Limb (tissue), 2 donors: ENCODE measurements at regions not wholly inside any gene's neighbourhood (a gene's known extent, or its start where the extent isn't known, plus 50 kb on each side); places are given as distances from the start of the nearest gene placed in this dataset.
"Not testable (repeated sequence)": the region's sequence is repeated elsewhere in the genome, so short reads cannot be mapped to it uniquely, and the experiment has no call there.

Experiments used
- DNase-seq, 2 donors: peaks; one replicate each; pipeline ENCODE4 v3.0.0-alpha.2; 2016; ENCODE audit errors: extremely low spot score in 2 of 2

DNA sequence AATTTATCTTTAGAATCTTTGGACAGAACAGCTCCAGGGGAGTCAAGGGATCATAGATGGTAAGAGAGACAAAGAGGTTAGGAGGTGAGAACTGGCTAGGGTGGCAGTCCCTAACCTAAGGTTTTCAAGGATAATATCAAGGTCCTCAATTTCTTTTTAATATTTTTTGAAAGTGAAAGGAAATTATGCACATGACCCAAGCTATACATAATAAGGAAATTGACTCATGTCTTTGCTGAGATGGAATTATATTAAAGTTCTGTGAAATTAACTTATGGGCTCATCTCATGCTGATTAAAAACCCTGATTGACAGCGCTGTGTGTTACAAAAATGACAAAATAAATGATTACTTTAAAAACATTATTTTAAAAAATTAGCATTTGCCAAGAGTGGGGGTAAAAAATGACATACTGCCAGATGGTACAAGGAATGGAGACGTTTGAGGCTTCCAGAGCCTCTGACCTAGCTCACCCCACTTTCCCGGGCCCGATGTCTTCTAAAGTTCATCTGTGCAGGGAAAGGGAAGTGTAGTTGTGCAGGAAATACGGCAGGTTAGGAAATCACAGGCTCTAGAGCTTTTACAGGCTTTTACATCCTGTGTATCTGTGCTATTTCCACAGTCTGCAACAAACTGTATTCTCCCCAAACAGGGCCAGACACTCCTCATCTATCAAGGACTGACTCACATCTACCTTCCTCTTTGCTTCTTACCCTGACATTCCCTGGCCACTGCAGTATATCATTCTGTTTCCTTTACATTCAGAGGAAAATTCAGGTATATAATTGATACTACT, 185.6 kb upstream of the PRSS58 start:
- no peak for DNase-seq

DNA sequence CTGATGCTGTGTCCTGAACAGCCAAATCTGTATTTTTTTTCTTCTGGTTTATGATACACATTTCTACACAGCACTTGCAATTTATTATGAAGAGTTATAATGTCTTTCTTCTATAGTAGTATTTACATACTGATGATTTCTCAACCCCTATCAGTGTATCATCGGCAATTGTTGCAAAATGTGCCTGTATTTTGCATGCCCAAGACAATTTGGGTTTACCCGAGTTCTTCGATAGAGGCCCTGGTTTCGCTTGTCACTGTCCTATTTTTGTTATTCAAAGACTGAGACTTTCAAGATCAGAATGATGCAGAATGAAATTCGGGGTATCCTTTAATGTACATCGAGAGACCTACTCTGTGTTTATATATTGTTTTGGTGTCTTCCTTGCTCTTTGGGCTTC, 184.5 kb upstream of the PRSS58 start:
- DNase-seq, result no peak

DNA sequence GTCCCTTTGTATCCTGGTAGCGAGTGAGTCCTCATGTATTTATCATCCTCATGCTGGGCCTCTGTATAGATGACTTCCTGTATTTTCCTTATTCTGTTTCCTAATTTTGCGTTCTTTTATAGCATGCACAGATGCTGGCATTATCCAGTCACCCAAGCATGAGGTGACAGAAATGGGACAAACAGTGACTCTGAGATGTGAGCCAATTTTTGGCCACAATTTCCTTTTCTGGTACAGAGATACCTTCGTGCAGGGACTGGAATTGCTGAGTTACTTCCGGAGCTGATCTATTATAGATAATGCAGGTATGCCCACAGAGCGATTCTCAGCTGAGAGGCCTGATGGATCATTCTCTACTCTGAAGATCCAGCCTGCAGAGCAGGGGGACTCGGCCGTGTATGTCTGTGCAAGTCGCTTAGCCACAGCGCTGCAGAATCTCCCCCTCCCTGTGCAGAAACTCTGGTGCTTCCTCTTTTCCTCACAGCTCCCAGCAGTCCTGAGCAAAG, 183.1 kb upstream of the PRSS58 start:
- no peak for DNase-seq

DNA sequence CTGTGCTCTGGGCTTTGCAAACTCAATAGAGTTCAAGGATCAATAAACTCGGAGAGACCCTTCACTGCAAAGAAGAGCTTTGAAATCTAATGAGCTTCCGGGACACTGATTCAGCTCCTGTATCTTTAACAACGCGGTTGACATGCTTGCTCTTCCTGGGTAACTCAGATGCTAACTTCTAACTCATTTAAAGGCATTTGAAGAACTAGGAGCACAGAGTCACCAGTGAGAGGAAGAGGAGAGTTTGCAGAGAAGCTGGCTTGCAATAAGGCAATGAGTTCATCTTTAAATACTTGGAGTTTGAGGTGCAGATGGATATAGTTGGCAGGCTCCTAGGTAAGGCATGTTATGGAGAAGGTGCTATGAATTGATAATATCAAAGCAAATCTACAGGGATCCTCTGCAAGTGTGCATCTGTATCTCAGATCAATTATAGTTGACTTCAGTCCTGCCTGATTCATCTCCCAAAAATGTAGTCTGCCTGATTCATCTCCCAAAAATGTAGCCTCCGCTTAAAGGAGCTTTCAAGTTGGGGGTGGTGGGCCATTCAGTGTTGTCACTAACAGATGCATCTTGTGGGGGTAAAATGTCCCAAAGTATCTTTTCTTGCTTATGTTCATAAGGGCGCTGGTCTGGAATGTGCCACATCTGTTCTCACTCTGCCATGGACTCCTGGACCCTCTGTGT, 182.5 kb upstream of the PRSS58 start:
- no peak for DNase-seq

GRCh38 chr7:142439739-142440138, 181.9 kb upstream of the PRSS58 start:
- DNase-seq, result no peak

GRCh38 chr7:142438923-142439515, 181.2 kb upstream of the PRSS58 start:
- DNase-seq, result no peak

DNA sequence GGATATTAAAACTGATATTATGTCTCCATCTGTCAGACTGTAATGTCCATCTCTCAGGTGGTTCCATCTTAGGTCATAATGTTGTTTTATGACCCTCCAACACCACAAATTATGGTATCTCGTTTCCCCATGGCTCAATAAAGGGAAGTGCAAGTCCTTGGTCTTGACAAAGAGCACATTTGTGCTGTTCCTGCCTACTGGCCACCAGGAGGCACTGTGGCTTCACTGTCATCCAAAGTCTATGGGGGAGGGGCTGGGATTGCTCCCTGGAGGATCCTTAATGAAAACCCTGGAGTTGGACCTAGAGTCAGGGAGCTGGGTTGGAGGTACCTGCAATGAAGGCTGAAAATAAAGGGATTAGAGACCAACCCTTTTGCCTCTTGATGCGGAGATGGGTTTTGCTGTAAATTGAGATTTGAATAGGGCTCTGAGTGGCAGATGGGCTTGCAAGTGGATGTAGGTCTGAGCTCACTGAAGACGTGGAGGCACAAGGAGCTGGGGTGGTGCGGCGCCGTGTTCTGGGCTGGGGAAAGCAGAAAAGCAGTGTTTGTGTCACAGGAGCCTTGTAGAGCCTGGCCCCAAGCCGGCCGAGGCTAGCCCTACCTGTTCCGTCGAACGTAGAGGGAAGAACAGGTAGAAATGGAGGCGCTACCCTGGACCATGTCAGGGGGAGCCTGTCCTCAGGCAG, 180.5 kb upstream of the PRSS58 start:
- DNase-seq, result no peak

- DNase-seq, result no peak
These were observed 179.9 kb upstream of the PRSS58 start for GRCh38 chr7:142437741-142438140.

DNA sequence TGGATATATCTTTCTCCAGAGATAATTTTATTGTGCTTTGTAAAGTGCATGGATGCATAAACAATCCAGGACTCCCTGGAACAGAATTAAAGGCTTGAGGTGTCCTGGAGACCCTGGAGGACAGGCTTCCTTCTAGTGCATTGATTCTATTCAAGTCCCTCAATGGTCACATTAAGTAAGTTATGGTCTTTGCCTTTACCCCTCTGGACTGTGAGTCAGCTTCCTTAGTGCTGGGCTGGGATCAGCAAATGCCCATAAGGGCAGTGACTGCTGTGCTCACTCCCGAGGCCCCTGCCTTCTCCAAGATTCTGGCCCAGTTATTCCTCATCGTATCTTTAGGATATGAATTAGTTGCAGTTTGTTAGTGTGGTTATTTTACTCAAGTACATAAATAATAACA, 178.7 kb upstream of the PRSS58 start:
- DNase-seq, result no peak

DNA sequence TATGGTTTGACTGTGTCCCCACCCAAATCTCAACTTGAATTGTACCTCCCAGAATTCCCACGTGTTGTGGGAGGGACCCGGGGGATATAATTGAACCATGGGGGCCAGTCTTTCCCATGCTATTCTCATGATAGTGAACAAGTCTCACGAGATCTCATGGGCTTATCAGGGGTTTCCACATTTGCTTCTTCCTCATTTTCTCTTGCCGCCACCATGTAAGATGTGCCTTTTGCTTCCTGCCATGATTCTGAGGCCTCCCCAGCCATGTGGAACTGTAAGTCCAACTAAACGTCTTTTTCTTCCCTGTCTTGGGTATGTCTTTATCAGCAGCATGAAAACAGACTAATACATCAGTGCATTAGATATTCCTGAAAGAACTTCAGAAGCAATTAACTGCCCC, 177.7 kb upstream of the PRSS58 start:
- not testable (repeated sequence) for DNase-seq

DNA sequence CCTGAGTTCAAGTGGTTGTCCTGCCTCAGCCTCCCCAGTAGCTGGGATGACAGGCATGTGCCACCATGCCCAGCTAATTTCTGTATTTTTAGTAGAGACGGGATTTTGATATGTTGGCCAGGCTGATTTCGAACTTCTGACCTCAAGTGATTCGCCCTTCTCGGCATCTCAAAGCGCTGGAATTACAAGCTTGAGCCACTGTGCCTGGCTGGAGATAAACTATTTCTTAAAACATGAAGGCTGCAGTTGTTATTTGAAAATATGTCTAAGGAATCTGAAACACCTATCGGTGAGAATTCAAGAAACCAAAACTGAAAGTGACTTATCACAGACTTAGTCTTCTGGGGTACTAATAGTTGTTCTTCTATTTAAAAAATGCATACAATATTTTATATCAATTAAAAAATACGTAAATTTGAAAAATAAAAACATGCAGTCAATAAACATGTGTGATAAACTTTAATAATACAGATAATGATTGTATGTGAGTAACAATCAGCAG, 176.9 kb upstream of the PRSS58 start:
- DNase-seq, result no peak

DNA sequence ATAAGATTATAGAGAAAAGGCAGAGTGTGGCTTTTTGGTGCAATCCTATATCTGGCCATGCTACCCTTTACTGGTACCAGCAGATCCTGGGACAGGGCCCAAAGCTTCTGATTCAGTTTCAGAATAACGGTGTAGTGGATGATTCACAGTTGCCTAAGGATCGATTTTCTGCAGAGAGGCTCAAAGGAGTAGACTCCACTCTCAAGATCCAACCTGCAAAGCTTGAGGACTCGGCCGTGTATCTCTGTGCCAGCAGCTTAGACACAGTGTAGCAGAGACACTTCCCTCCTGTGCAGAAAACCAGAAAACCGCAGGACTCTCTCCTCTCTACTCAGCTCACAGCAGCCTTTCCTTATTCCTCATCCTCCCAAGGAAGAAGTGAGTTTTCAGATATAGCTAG, 176.3 kb upstream of the PRSS58 start:
- DNase-seq, result not testable (repeated sequence)

- no peak for DNase-seq
These were observed 174.5 kb upstream of the PRSS58 start for GRCh38 chr7:142432377-142432776.

- DNase-seq, result no peak
These were observed 173.6 kb upstream of the PRSS58 start for GRCh38 chr7:142431491-142431890.

DNA sequence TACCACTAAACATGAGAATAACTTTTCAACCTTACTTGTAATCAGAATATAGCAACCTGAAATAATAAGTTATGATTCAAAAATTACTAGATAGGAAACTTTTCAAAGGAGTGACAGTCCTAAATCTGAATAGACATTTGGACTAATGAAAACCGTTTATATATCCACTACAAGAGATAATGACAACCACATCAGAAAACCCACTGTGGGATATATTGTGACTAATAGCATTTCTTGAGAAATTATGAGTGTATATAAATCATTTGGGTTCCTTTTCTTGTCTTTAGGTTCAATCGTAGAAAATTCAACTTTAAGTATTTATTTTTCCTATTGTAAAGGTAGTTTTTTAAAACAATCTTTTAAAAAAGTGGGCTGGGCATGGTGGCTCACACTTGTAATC, 170.2 kb upstream of the PRSS58 start:
- no peak for DNase-seq

DNA sequence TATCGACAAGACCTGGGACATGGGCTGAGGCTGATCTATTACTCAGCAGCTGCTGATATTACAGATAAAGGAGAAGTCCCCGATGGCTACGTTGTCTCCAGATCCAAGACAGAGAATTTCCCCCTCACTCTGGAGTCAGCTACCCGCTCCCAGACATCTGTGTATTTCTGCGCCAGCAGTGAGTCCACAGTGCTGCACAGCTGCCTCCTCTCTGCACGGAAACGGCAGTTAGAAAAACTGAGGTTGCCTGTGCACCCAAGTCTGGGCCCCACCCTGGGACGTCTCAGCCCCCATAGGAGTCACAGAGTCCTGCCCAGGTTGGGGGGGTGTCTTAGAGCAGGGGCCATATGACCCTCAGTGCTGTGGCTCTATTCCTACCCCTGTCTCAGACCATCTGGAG, 167.4 kb upstream of the PRSS58 start:
- no peak for DNase-seq

GRCh38 chr7:142422621-142423020, 164.8 kb upstream of the PRSS58 start:
- DNase-seq, result no peak

GRCh38 chr7:142420554-142421362, 162.9 kb upstream of the PRSS58 start:
- no peak for DNase-seq

GRCh38 chr7:142418326-142418725, 160.5 kb upstream of the PRSS58 start:
- no peak for DNase-seq

DNA sequence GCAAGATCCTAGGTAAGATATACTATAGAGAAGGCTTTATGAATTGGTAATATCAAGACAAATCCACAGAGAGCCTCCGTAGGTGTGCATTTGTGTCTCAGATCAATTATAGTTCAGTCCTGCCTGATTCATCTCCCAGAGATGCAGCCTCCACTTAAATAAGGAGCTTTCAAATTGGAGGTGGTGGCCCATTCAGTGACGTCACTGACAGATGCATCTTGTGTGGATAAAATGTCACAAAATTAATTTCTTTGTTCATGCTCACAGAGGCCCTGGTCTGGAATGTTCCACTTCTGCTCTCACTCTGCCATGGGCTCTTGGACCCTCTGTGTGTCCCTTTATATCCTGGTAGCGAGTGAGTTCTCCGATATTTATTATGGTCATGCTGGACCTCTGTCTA, 157.1 kb upstream of the PRSS58 start:
- DNase-seq, result no peak

- no peak for DNase-seq
These were observed 156.3 kb upstream of the PRSS58 start for GRCh38 chr7:142414135-142414534.
